Cardiac muscle cell (in vitro differentiated cells and primary cell): ENCODE measurements at regions not wholly inside any gene's neighbourhood (a gene's known extent, or its start where the extent isn't known, plus 50 kb on each side); places are given as distances from the start of the nearest gene placed in this dataset.

Experiments
- DNase-seq, 2 donors: peaks; one replicate each; pipeline versions ENCODE4 v3.0.0 to v3.0.0-alpha.2; 2010 to 2017; ENCODE audit warnings: low read depth in 1 of 2, low spot score in 1 of 2
- H3K27ac ChIP-seq: fragments of 200-600 bp; sonication (generic); 2 replicates; pipeline ENCODE4 v1.5.1; 2016
- H3K27me3 ChIP-seq: fragments of 200-600 bp; sonication (generic); 2 replicates; pipeline ENCODE4 v1.6.0; 2016; ENCODE audit warnings: control low read depth
- H3K36me3 ChIP-seq: fragments of 200-600 bp; sonication (generic); 2 replicates; pipeline ENCODE4 v1.5.1; 2016; ENCODE audit warnings: control low read depth
- H3K4me1 ChIP-seq: fragments of 200-600 bp; sonication (generic); 2 replicates; pipeline ENCODE4 v1.8.1; 2017; ENCODE audit warnings: low read depth, mild to moderate bottlenecking, mixed run types
- H3K4me3 ChIP-seq: fragments of 200-600 bp; sonication (generic); 2 replicates; pipeline ENCODE4 v1.5.1; 2016; ENCODE audit warnings: mild to moderate bottlenecking
- H3K9me3 ChIP-seq: fragments of 200-600 bp; sonication (generic); 2 replicates; pipeline ENCODE4 v1.5.1; 2017; ENCODE audit warnings: low read depth, mild to moderate bottlenecking, control low read depth
- CTCF ChIP-seq: IDR thresholded peaks from 2 replicates; pipeline ENCODE4 v1.5.1; 2012; ENCODE audit warnings: low read depth, mild to moderate bottlenecking, low read length

GRCh38 chr17:79464318-79465010, 146.4 kb downstream of the RBFOX3 start:
- no peak overlapping the region for H3K4me3 ChIP-seq
- no peak overlapping the region for H3K27ac ChIP-seq
- no peak for DNase-seq
- no peak for TF ChIP-seq CTCF
- no peaks in the 10 kb centered on the region for H3K4me1 ChIP-seq
- no peaks in the 10 kb centered on the region for H3K9me3 ChIP-seq
- peaks cover 46% of the 10 kb centered on the region for H3K27me3 ChIP-seq
- H3K36me3 ChIP-seq, result no peaks in the 10 kb centered on the region

GRCh38 chr17:79463421-79464317, 147.2 kb downstream of the RBFOX3 start:
- Histone ChIP-seq H3K27me3 (peaks cover 39% of the 10 kb centered on the region), H3K9me3 (no peaks in the 10 kb centered on the region), H3K4me3 (no peak overlapping the region), H3K27ac (no peak overlapping the region), H3K36me3 (no peaks in the 10 kb centered on the region), H3K4me1 (no peaks in the 10 kb centered on the region)
- TF ChIP-seq CTCF, result no peak
- no peak for DNase-seq

GRCh38 chr17:79461041-79461440, 149.8 kb downstream of the RBFOX3 start:
- TF ChIP-seq CTCF, result no peak
- Histone ChIP-seq H3K27ac (no peak overlapping the region), H3K9me3 (no peaks in the 10 kb centered on the region), H3K4me1 (no peaks in the 10 kb centered on the region), H3K27me3 (peaks cover 24% of the 10 kb centered on the region), H3K4me3 (no peak overlapping the region), H3K36me3 (no peaks in the 10 kb centered on the region)
- DNase-seq, result no peak

- no peak for DNase-seq
- no peaks in the 10 kb centered on the region for H3K4me1 ChIP-seq
- H3K4me3 ChIP-seq, result no peak overlapping the region
- no peaks in the 10 kb centered on the region for H3K36me3 ChIP-seq
- no peak overlapping the region for H3K27ac ChIP-seq
- H3K27me3 ChIP-seq, result peaks cover 24% of the 10 kb centered on the region
- no peak for TF ChIP-seq CTCF
- no peaks in the 10 kb centered on the region for H3K9me3 ChIP-seq
Measured at GRCh38 chr17:79459846-79460245, 151.0 kb downstream of the RBFOX3 start.

- peaks cover 24% of the 10 kb centered on the region for H3K27me3 ChIP-seq
- no peak overlapping the region for H3K4me3 ChIP-seq
- no peaks in the 10 kb centered on the region for H3K36me3 ChIP-seq
- H3K9me3 ChIP-seq, result no peaks in the 10 kb centered on the region
- no peak overlapping the region for H3K27ac ChIP-seq
- no peaks in the 10 kb centered on the region for H3K4me1 ChIP-seq
- no peak for DNase-seq
- TF ChIP-seq CTCF, result no peak
Measured at GRCh38 chr17:79459003-79459655, 151.7 kb downstream of the RBFOX3 start.
